ENCODE measurements at regions not wholly inside any gene's neighbourhood (a gene's known extent, or its start where the extent isn't known, plus 50 kb on each side); places are given as distances from the start of the nearest gene placed in this dataset.
"Not testable (repeated sequence)": the region's sequence is repeated elsewhere in the genome, so short reads cannot be mapped to it uniquely, and the experiment has no call there.

DNA sequence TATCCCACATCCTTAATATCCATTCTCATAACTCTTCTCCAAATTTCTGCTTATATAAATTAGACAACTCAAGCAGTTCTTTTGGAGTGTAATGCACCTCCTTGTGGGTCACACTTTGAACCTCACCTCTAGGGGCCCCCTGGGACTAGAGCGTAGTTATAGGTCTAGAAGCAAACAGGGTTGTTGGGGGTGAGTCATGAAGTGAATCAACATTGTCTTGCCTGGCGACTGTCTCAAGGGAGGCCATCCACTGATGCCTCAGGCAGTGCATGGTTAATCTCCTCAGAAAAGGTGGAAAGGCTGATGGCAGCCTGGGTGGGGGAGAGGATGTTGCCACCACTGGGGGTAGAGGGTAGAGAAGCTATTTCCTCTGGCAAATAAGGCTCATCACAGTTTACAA lies 129.1 kb downstream of the TNFRSF21 start:
- no peak for DNase-seq

DNA sequence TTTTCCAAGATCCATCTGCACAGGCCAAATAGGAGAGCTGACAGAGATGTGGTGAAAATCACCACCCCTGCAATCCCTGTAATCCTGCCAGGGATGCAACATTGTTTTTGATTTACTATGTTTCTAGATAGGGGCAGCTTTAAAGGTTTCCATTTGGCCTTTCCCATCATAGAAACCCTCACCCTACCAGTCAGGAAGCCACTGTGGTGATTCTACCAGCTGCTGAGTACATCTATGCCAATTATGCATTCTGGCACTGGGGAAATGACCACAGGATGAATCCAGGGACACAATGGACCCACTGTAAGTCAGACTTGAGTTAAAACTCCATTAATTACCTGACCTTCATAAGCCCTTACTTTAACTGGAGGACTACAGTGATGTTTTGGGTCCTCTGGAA lies 130.4 kb downstream of the TNFRSF21 start:
- no peak for DNase-seq

DNA sequence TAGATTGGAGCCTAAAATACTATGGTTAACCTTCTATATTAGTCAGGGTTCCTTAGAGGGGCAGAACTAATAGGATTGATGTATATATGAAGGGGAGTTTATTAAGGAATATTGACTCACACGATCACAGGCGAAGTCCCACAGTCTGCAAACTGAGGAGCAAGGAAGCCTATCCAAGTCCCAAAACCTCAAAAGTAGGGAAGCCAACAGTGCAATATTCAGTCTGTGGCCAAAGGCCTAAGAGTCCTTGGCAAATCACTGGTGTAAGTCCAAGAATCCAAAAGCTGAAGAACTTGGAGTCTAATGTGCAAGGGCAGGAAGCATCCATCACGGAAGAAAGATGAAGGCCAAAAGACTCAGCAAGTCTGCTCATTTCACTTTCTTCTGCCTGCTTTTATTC lies 133.5 kb upstream of the ADGRF1 start:
- DNase-seq, result no peak

DNA sequence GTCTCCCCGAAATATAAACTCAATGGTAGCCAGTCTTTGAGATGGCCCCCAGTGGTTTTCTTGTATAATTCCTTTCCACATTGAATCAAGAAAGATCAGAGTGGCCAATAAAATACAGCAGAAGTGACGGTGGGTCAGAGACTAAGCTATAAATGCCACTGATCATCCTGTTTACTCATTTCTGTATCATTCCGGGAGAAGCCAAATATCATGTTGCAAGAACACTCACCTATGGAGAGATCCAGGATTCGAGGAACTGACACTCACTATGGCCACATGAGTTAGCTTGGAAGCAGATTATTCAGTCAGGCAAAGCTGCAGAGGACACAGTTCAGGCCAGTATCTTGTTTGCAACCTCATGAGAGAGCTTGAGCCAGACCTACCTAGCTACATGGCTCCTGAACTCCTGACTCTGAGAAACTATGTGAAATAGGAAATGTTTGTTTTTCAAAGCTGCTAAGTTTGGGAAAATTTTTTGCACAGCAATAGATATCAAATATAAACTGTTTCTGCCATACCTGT lies 132.4 kb upstream of the ADGRF1 start:
- DNase-seq, result no peak

GRCh38 chr6:47174063-47174462 lies 131.9 kb upstream of the ADGRF1 start:
- not testable (repeated sequence) for DNase-seq

- not testable (repeated sequence) for DNase-seq
Measured at GRCh38 chr6:47173145-47173544, 131.0 kb upstream of the ADGRF1 start.

DNA sequence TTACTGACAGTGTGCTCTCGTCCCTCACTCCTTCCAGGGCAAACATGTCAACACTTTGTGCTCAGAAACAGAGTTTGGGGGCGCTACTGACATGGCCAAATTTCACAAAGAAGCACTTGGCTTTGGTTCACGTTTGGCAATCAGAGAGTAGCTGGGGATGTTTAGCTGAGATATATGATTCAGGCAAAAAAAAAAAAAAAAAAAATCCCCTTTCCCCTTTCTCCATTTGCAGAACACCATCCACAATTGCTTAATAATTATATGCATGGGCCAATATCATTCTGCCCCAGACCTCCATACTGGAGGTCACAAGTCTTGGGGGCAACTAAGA lies 128.4 kb upstream of the ADGRF1 start:
- DNase-seq, result no peak

DNA sequence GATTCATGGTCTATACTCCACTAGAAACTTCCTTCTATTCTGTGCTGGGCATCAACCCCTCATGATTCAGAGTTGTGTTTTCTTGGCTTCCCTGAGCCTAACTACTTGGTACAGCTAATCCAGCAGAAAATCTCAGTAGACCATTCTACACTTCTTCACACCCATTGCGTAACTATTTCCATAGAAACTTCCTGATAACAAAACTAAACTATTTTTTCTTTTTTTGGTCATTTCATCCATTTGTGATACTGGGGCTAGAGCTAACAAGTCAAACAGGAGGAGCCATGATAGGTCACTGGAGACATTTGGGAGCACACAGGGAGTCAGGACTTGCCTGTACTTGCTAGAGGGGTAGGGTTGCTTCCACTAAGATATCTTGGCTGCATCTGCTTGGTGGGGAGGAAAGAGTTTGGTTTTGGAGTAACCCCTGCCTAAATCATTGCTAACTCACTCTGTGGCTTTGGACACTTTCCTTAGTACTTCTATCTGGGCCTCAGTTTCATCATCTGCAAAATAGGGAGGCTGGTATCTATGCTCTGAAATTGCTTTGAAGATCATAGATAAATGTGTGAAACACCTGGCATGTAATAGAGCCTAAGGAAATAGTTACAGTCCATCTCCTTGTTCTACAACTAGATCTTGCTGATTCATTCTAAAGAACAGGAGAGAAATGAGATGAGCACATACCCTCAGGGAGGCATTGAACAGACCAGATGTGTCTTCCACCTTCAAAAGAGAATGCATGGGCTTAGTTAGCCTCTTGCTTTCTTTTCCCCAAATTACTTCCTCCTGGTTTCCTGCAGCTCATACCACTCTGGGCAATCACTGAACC lies 127.9 kb upstream of the ADGRF1 start:
- DNase-seq, result no peak

GRCh38 chr6:47168180-47168579 lies 126.0 kb upstream of the ADGRF1 start:
- no peak for DNase-seq

DNA sequence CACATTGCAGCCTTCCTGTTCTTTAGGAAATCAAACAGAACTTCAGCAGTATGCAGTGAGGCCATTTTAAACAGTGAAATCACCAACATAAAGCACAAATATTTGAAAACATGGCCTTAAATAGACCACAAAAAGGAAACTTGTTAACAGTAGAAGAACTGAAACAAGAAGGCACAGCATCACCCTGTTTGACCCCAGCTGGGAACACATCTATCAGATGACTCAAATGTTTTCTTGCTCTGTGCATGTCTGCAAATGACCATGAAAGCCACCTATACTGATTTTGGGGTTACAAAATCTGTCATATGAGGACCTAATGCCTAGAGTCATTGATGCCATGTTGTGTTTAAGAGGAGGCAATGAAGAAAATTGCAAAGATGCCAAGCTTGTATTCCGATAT lies 123.8 kb upstream of the ADGRF1 start:
- DNase-seq, result no peak

- no peak for DNase-seq
Measured at GRCh38 chr6:47164877-47165276, 122.7 kb upstream of the ADGRF1 start.

GRCh38 chr6:47163536-47163935 lies 121.4 kb upstream of the ADGRF1 start:
- DNase-seq, result no peak

DNA sequence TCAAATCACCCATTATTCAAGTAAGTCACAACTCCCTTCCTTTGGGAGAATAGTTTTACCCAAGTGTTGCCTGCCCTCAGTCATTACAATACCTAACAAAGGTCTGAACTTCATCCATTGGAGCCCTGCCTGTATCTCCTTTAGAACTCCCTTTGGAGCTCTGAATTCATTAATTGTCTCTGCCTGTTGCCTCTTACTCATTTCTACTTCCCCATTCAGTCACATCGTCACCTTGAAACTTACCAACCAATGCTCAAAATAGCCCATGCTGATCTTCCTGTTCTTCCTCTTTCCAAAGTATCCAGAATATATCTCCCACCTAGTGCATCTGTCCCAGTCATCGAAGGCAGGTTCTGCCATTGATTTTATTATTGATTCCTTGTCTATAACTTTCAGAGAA lies 120.7 kb upstream of the ADGRF1 start:
- no peak for DNase-seq

DNA sequence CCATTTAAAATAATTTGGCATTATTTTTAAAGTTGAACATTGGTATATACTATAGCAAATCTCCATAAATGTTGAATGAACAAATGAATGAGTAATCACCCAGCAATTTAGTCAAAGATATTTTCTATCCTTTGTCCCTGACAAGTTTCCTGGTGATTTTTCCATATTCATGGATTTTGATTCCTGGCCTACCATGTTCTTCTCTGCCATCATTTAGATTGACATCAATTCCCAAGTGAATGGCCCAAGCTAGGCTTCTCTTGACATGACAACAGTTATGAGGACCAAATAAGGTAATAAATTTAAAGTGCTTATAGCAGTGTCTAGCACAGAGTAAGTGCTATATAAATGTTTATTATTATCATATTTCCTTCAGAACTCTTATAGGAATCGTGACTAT lies 120.1 kb upstream of the ADGRF1 start:
- DNase-seq, result no peak

- no peak for DNase-seq
Measured at GRCh38 chr6:47161176-47161687, 119.1 kb upstream of the ADGRF1 start.

- no peak for DNase-seq
Measured at GRCh38 chr6:47160702-47161101, 118.6 kb upstream of the ADGRF1 start.

DNA sequence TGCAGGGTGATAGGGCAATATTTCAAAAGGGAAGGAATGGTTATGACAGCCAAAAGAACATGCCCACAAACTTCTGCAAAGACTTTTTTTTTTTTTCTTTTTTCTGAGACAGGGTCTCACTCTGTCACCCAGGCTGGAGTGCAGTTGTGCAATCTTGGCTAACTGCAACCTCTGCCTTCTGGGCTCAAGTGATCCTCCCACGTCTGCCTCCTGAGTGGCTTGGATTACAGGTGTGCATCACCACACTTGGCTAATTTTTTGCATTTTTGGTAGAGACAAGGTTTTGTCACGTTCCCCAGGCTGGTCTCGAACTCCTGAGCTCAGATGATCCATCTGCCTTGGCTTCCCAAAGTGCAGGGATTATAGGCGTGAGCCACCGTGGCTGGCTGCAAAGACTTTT lies 117.6 kb upstream of the ADGRF1 start:
- DNase-seq, result no peak

- no peak for DNase-seq
Measured at GRCh38 chr6:47157653-47158219, 115.6 kb upstream of the ADGRF1 start.

GRCh38 chr6:47157063-47157462 lies 114.9 kb upstream of the ADGRF1 start:
- DNase-seq, result no peak

DNA sequence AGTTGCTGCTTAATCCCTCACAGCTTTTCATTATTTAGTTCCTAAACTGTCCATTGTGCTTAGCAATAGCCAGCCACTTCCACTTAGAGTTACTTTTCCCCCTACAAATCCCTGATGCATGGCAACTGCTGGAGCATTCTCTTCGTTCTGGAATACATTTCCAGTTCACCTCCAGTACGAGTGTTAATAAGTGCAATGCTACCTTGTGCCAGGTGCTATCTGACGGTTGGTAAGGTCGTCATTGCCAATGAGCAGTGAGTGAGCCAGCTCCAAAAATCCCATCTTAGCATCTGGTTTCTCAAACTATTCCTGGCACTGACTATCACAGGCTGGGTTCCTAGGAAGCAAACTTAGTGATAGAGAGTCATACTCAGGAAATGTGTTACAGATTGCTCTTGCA lies 114.1 kb upstream of the ADGRF1 start:
- DNase-seq, result no peak

DNA sequence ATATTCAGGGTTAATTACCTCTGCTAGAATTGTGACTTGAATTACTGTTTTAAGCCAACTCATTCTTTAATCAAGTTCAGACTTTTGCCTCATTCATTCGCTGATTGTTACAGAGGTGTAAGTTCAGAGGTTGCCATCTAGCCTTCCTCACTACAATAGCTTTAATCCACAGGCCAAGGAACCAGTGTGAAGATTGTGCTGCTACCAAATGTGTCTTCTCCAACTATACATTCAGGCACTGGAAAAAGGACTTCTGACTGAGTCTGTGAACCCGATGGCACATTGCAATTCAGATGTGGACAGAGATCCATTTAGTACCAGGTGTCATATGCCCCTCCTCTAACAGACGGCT lies 111.2 kb upstream of the ADGRF1 start:
- no peak for DNase-seq

DNA sequence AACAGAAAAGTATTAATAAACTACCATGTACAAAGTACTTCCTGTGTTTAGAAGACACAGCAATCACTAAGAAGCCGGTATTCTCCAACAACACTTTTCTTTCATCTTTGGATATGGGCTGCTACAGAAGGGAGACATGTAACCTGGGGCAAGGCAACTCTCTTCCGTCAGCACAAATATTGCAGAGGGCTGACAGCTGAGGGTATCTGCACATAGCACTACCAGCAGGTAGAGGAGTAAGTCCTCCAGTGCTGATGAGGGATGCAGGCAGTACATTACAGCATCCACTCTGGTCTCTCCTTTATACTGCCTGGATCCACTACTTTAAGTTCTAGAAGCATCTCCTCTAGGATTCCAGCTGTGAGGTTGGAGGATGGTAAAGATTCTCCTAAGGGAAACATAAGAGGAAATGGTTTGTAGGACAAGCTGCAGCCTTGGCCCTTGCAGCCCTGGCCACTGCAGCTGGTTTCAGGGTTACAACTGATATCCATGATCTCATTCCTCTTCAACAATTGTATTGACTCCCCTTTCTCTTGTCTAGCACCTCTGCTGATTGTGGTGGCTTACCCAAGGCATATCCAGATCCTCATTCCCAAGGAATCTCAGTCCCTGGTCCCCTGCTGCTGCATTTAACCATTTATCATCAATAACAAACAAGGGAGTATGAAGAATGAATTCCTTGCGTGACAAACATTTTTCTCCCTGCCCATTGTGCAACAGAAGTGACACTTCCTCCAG lies 110.7 kb upstream of the ADGRF1 start:
- DNase-seq, result no peak

DNA sequence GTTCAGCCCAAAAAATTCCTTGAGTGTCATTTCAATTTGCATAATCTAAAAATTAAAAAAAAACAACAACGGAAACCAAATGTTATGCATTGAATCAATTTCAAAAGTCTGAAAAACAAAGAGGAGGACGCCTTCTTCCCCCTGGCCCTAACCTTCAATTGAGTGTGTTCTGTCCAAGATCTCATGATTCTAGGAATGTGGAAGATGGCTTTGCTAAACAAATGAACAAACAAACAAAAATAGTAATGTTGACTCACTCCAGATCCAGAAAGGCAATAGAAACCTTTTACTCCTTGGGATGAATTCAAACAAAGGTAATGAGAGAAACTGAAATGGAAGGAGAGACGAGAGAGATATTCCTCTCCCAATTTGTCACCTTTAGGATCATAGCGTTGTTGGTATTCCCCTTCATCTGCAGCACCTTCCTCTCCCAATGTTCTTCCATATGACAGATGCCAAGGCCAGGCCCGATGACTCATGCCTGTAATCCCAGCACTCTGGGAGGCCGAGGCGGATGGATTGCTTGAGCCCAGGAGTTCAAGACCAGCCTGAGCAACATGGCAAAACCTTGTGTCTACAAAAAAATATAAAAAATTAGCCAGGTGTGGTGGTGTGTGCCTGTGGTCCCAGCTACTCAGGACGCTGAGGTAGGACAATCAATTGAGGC lies 109.2 kb upstream of the ADGRF1 start:
- no peak for DNase-seq

Data from activated CD4-positive, alpha-beta T cell treated with anti-CD3 and anti-CD28 coated beads for 4 hours (primary cell).